A673 (cell line): ENCODE measurements at regions not wholly inside any gene's neighbourhood (a gene's known extent, or its start where the extent isn't known, plus 50 kb on each side); places are given as distances from the start of the nearest gene placed in this dataset.

Source experiments
- BruUV-seq: library from RNA; stranded (reverse); fragments of 400-500 nt; replicated peaks from 2 replicates; lab custom pipeline; 2021; lab: Mats Ljungman, UMichigan
- CTCF ChIA-PET: fragments of 300-600 bp; sonication (Branson Sonifier 250); formaldehyde crosslinking; loops from one replicate; lab custom pipeline; 2022; ENCODE audit warnings: antibody characterized with exemption; lab: Charles Lee
- POLR2A ChIA-PET: fragments of 300-600 bp; sonication (Branson Sonifier 250); formaldehyde crosslinking; loops from one replicate; lab custom pipeline; 2022; ENCODE audit warnings: antibody characterized with exemption; ENCODE audit not compliant: low non-redundant PET; lab: Charles Lee
- DNase-seq: peaks from one replicate; pipeline ENCODE4 v3.0.0-alpha.2; 2015; ENCODE audit warnings: low spot score
- H3K27ac ChIP-seq: fragments of 200-600 bp; sonication (generic); 2 replicates; pipeline ENCODE4 v1.5.1; 2016; ENCODE audit warnings: mixed run types, low read depth, mild to moderate bottlenecking, mixed read lengths, antibody characterized with exemption, low read length; ENCODE audit not compliant: poor library complexity, severe bottlenecking
- H3K27me3 ChIP-seq: fragments of 200-600 bp; sonication (generic); replicated peaks from 2 replicates; pipeline ENCODE4 v1.6.1; 2017; ENCODE audit warnings: mixed run types, low read depth, mild to moderate bottlenecking, mixed read lengths, antibody characterized with exemption, low read length; ENCODE audit not compliant: insufficient read depth, poor library complexity
- H3K36me3 ChIP-seq: fragments of 200-600 bp; sonication (generic); 2 replicates; pipeline ENCODE4 v1.6.1; 2016; ENCODE audit warnings: mixed run types, mild to moderate bottlenecking, mixed read lengths, antibody characterized with exemption, low read length; ENCODE audit not compliant: insufficient read depth, poor library complexity, severe bottlenecking
- H3K4me1 ChIP-seq: fragments of 200-600 bp; sonication (generic); 2 replicates; pipeline ENCODE4 v1.6.1; 2017; ENCODE audit warnings: mixed run types, mild to moderate bottlenecking, mixed read lengths, antibody characterized with exemption, low read length; ENCODE audit not compliant: insufficient read depth, poor library complexity, severe bottlenecking
- H3K4me3 ChIP-seq: fragments of 200-600 bp; sonication (generic); 2 replicates; pipeline ENCODE4 v1.5.1; 2016; ENCODE audit warnings: low read depth, mixed run types, mild to moderate bottlenecking, mixed read lengths, low read length; ENCODE audit not compliant: poor library complexity, severe bottlenecking
- H3K9me3 ChIP-seq: fragments of 200-600 bp; sonication (generic); 2 replicates; pipeline ENCODE4 v1.6.1; 2016; ENCODE audit warnings: mixed run types, low read depth, mild to moderate bottlenecking, mixed read lengths, antibody characterized with exemption, low read length; ENCODE audit not compliant: poor library complexity, severe bottlenecking
- EZH2 ChIP-seq: fragments of 200-600 bp; sonication (generic); IDR thresholded peaks from 2 replicates; pipeline ENCODE4 v1.6.1; 2017; ENCODE audit warnings: borderline replicate concordance, low read depth, mild to moderate bottlenecking, mixed read lengths, antibody characterized with exemption, low read length; ENCODE audit not compliant: poor library complexity, severe bottlenecking
- intact Hi-C: fragments of 100-400 bp; cut with micrococcal nuclease; formaldehyde crosslinking; loops from one replicate; pipeline ENCODE4 v1.10.0; 2022; ENCODE audit not compliant: unreplicated experiment
- TF ChIP-seq, protein P1 (sequence below): fragments of 300-800, 200-600 bp; sonication (generic); conservative IDR thresholded peaks from 2 replicates; pipeline ENCODE4 v1.5.1; 2017; ENCODE audit warnings: low read depth, mild to moderate bottlenecking, antibody characterized with exemption, low read length, moderate library complexity, mixed read lengths

DNA sequence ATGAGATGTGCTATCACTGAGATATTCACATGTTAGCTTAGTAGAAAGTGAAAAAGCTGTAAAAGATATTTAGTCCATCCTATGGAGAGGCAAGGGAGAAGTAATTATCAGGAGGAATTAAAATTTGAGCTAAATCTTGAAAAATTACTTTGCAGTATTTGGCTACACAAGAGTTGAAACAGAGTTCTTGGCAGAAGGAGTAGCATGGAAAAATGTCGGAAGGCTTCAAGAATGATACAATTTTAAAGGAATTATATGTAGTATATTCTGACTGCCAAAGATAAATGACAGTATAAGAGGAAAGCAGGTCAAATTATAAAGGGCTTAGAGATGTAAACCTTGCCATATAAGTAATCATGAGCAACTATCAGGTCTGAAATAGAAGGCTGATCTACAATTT, 518.9 kb downstream of the BRINP3 start:
- no peak for DNase-seq
- Histone ChIP-seq H3K27me3 (no peaks in the 10 kb centered on the region), H3K9me3 (no peaks in the 10 kb centered on the region), H3K4me3 (no peak overlapping the region), H3K4me1 (no peaks in the 10 kb centered on the region), H3K36me3 (no peaks in the 10 kb centered on the region), H3K27ac (no peak overlapping the region)
- intact Hi-C loops, result no loop called here
- BruUV-seq, result no TSS peak
- ChIA-PET CTCF (no interaction called here), POLR2A (no interaction called here)
- TF ChIP-seq, protein P1, sequence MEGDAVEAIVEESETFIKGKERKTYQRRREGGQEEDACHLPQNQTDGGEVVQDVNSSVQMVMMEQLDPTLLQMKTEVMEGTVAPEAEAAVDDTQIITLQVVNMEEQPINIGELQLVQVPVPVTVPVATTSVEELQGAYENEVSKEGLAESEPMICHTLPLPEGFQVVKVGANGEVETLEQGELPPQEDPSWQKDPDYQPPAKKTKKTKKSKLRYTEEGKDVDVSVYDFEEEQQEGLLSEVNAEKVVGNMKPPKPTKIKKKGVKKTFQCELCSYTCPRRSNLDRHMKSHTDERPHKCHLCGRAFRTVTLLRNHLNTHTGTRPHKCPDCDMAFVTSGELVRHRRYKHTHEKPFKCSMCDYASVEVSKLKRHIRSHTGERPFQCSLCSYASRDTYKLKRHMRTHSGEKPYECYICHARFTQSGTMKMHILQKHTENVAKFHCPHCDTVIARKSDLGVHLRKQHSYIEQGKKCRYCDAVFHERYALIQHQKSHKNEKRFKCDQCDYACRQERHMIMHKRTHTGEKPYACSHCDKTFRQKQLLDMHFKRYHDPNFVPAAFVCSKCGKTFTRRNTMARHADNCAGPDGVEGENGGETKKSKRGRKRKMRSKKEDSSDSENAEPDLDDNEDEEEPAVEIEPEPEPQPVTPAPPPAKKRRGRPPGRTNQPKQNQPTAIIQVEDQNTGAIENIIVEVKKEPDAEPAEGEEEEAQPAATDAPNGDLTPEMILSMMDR, result no peak
- TF ChIP-seq EZH2, result no peak

DNA sequence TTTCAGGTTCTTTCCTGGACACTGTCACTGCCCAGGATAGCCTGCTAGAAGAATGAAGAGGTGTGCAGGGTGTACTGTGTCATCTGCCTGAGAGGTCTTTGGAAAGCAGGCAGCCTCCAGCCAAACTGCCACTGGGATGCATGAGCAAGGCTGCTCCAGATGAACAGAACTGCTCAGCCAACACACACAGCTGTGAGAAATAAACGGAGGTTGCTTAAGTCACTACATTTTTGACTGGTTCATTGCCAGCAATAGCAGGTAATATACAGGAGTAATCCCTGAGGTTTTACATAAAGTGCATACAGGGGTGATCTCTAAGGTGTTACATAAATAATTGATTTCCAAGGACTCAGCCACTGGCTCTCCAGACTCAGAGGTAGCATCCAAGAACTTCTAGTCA, 516.9 kb downstream of the BRINP3 start:
- TF ChIP-seq, protein P1, result no peak
- TF ChIP-seq EZH2, result no peak
- BruUV-seq, result no TSS peak
- Histone ChIP-seq H3K4me3 (no peak overlapping the region), H3K27ac (no peak overlapping the region), H3K9me3 (no peaks in the 10 kb centered on the region), H3K4me1 (no peaks in the 10 kb centered on the region), H3K36me3 (no peaks in the 10 kb centered on the region), H3K27me3 (no peaks in the 10 kb centered on the region)
- DNase-seq, result no peak
- intact Hi-C loops, result no loop called here
- ChIA-PET POLR2A (no interaction called here), CTCF (no interaction called here)

DNA sequence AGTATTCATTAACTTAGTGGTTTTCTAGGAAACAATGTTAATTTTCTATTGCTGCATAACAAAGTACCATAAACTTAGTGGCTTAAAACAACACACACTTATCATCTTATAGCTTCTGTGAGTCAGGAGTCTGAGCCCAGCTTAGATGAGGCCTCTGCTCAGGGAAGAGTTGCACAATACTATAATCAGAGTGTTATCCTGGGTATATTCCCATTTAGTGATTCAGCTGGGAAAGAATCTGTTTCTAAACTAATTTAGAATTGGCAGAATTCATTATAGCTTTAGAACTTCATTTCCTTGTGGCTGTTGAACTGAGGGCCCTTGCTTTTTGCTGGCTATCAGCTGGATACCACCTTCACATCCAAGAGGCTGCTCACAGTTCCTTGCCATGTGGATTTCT, 515.5 kb downstream of the BRINP3 start:
- ChIA-PET CTCF (no interaction called here), POLR2A (no interaction called here)
- H3K4me1 ChIP-seq, result no peaks in the 10 kb centered on the region
- H3K27ac ChIP-seq, result no peak overlapping the region
- no peaks in the 10 kb centered on the region for H3K36me3 ChIP-seq
- H3K4me3 ChIP-seq, result no peak overlapping the region
- no TSS peak for BruUV-seq
- H3K27me3 ChIP-seq, result no peaks in the 10 kb centered on the region
- peak; percentile 5 for DNase-seq
- no peaks in the 10 kb centered on the region for H3K9me3 ChIP-seq
- intact Hi-C loops, result no loop called here
- TF ChIP-seq, protein P1, result no peak
- TF ChIP-seq EZH2, result no peak
